Vagina (tissue), 2 donors: ENCODE measurements at regions not wholly inside any gene's neighbourhood (a gene's known extent, or its start where the extent isn't known, plus 50 kb on each side); places are given as distances from the start of the nearest gene placed in this dataset.
"Not testable (repeated sequence)": the region's sequence is repeated elsewhere in the genome, so short reads cannot be mapped to it uniquely, and the experiment has no call there.

Experiments used
- CTCF ChIP-seq, 3 experiments: fragments of 450-650 bp in 2 of 3; fragments of 200-600 bp in 1 of 3; sonication (generic) in 1 of 3; IDR thresholded peaks; one replicate each; pipeline ENCODE4 v1.5.1; 2017 to 2019; ENCODE audit warnings: antibody characterized with exemption in 3 of 3, mild to moderate bottlenecking in 2 of 3, moderate library complexity in 2 of 3
- POLR2A ChIP-seq, 2 donors: fragments of 450-650 bp; IDR thresholded peaks; one replicate each; pipeline ENCODE4 v1.6.1; 2017; ENCODE audit warnings: antibody characterized with exemption in 2 of 2, mild to moderate bottlenecking in 2 of 2, moderate library complexity in 2 of 2
- POLR2AphosphoS5 ChIP-seq, 2 donors: sonication (generic); formaldehyde crosslinking; IDR thresholded peaks; one replicate each; pipeline ENCODE4 v1.9.0; 2017; ENCODE audit warnings: antibody characterized with exemption in 2 of 2, mild to moderate bottlenecking in 2 of 2, low read depth in 1 of 2; ENCODE audit not compliant: insufficient read depth in 1 of 2

- not testable (repeated sequence) for TF ChIP-seq CTCF (IDR thresholded peaks at IDR 0.05); POLR2A (IDR thresholded peaks at IDR 0.05); POLR2AphosphoS5 (IDR thresholded peaks at IDR 0.05; ENCODE audit: insufficient read depth in 1 of 2, low read depth in 1 of 2)
These were observed 460.1 kb upstream of the NRSN1 start for GRCh38 chr6:23665911-23666310.
